Prostate gland (tissue), 2 donors: ENCODE measurements at regions not wholly inside any gene's neighbourhood (a gene's known extent, or its start where the extent isn't known, plus 50 kb on each side); places are given as distances from the start of the nearest gene placed in this dataset.

Experiments
- DNase-seq: peaks from one replicate; pipeline ENCODE4 v3.0.0-alpha.2; 2019; ENCODE audit warnings: low spot score
- H3K27ac ChIP-seq, 2 donors: fragments of 200-600 bp; sonication (generic); 2 replicates each; pipeline ENCODE4 v1.5.1; 2017 to 2019
- H3K27me3 ChIP-seq: fragments of 200-600 bp; sonication (generic); replicated peaks from 2 replicates; pipeline ENCODE4 v1.5.1; 2019; ENCODE audit not compliant: insufficient read depth
- H3K36me3 ChIP-seq, 2 donors: fragments of 200-600 bp; sonication (generic); 1 replicate in 1 of 2; 2 replicates in 1 of 2; pipeline versions ENCODE4 v1.5.1 to v1.8.1; 2017 to 2019
- H3K4me1 ChIP-seq: fragments of 200-600 bp; sonication (generic); replicated peaks from 2 replicates; pipeline ENCODE4 v1.5.1; 2019
- H3K4me3 ChIP-seq, 2 donors: fragments of 200-600 bp; sonication (generic); 2 replicates each; pipeline ENCODE4 v1.5.1; 2017 to 2019
- H3K9me3 ChIP-seq: fragments of 200-600 bp; sonication (generic); 2 replicates; pipeline ENCODE4 v1.5.1; 2017
- POLR2A ChIP-seq: fragments of 450-650 bp; IDR thresholded peaks from one replicate; pipeline ENCODE4 v1.6.1; 2016; ENCODE audit warnings: antibody characterized with exemption, mild to moderate bottlenecking
- POLR2AphosphoS5 ChIP-seq: sonication (generic); formaldehyde crosslinking; IDR thresholded peaks from one replicate; pipeline ENCODE4 v1.6.1; 2017; ENCODE audit warnings: antibody characterized with exemption
- WGBS: methylation state at CpG from one replicate; pipeline ENCODE4 v1.1.5; 2018; 5-methylcytosine and 5-hydroxymethylcytosine counted together
- intact Hi-C: fragments of 100-400 bp; cut with DNase I; formaldehyde crosslinking; loops from one replicate; pipeline ENCODE4 v1.14.2; 2022
- TF ChIP-seq, protein P1 (sequence below), 4 experiments: fragments of 200-600 bp in 2 of 4; fragments of 450-650 bp in 2 of 4; sonication (generic) in 2 of 4; IDR thresholded peaks; 1 replicate in 3 of 4; 2 replicates in 1 of 4; pipeline ENCODE4 v1.5.1; 2016 to 2019; ENCODE audit warnings: antibody characterized with exemption in 4 of 4, mild to moderate bottlenecking in 2 of 4, moderate library complexity in 2 of 4

GRCh38 chr4:135724421-135724820 is 1522.8 kb upstream of the PABPC4L start:
- Histone ChIP-seq H3K4me3 (no peak overlapping the region), H3K4me1 (no peaks in the 10 kb centered on the region), H3K27ac (no peak overlapping the region), H3K9me3 (no peaks in the 10 kb centered on the region), H3K36me3 (no peaks in the 10 kb centered on the region), H3K27me3 (no peaks in the 10 kb centered on the region)
- TF ChIP-seq POLR2A: no peak
- TF ChIP-seq POLR2AphosphoS5: no peak
- TF ChIP-seq, protein P1, sequence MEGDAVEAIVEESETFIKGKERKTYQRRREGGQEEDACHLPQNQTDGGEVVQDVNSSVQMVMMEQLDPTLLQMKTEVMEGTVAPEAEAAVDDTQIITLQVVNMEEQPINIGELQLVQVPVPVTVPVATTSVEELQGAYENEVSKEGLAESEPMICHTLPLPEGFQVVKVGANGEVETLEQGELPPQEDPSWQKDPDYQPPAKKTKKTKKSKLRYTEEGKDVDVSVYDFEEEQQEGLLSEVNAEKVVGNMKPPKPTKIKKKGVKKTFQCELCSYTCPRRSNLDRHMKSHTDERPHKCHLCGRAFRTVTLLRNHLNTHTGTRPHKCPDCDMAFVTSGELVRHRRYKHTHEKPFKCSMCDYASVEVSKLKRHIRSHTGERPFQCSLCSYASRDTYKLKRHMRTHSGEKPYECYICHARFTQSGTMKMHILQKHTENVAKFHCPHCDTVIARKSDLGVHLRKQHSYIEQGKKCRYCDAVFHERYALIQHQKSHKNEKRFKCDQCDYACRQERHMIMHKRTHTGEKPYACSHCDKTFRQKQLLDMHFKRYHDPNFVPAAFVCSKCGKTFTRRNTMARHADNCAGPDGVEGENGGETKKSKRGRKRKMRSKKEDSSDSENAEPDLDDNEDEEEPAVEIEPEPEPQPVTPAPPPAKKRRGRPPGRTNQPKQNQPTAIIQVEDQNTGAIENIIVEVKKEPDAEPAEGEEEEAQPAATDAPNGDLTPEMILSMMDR (IDR thresholded peaks at IDR 0.05): no peak
- WGBS: 79% methylated on average over 2 of the region's 2 CpGs
- intact Hi-C loops: no loop called here
- no peak for DNase-seq

DNA sequence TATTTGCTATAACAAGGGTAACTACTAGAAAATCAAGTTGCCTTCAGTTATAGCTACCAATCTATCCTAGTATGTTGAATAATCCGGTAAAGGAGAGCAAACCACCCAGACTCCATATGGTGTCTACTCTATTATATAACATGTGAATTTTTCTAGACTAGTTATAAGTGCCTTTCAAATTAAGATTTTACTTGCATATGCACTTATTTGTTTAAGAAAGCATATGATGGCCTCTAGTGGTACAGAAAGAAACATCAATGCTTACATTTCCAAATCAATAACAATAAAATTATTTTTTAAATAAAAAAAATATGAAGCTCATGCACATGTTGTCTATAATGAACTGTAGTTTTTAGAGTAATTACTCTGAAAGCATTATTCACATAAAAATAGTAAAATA is 1516.4 kb upstream of the PABPC4L start:
- Histone ChIP-seq H3K27ac (no peak overlapping the region), H3K27me3 (no peaks in the 10 kb centered on the region), H3K36me3 (no peaks in the 10 kb centered on the region), H3K4me3 (no peak overlapping the region), H3K9me3 (no peaks in the 10 kb centered on the region), H3K4me1 (no peaks in the 10 kb centered on the region)
- WGBS: 95% methylated on average over 1 of the region's 1 CpG
- TF ChIP-seq, protein P1 (IDR thresholded peaks at IDR 0.05): no peak
- TF ChIP-seq POLR2A (no peak), POLR2AphosphoS5 (no peak)
- intact Hi-C loops: no loop called here
- no peak for DNase-seq

GRCh38 chr4:135705343-135705742 is 1503.8 kb upstream of the PABPC4L start:
- intact Hi-C loops: no loop called here
- no peak for DNase-seq
- TF ChIP-seq, protein P1 (IDR thresholded peaks at IDR 0.05): no peak
- no peak for TF ChIP-seq POLR2A
- no peak for TF ChIP-seq POLR2AphosphoS5
- no peaks in the 10 kb centered on the region for H3K4me1 ChIP-seq
- H3K4me3 ChIP-seq: no peak overlapping the region
- no peak overlapping the region for H3K27ac ChIP-seq
- no peaks in the 10 kb centered on the region for H3K36me3 ChIP-seq
- no peaks in the 10 kb centered on the region for H3K9me3 ChIP-seq
- no peaks in the 10 kb centered on the region for H3K27me3 ChIP-seq

DNA sequence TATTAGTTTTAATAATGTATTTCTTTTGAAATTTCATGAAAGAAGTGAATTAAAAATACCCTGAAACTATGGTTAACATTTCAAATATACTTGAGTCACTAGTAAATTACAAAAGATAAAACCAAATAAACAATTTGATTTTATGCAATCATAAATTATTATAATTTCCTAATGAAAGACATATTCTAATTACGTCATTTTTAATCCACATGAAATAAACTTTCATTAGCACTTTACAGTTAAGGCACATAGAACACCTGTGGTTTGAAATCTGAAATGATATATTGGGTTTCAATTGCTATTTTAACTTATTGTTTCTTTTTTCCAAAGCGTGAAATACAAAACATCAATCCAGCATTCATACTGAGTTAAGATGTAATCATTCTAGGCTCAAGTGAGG is 1492.5 kb upstream of the PABPC4L start:
- TF ChIP-seq, protein P1 (IDR thresholded peaks at IDR 0.05): no peak
- no peak for TF ChIP-seq POLR2AphosphoS5
- no peak for TF ChIP-seq POLR2A
- H3K27me3 ChIP-seq: no peaks in the 10 kb centered on the region
- DNase-seq: no peak
- no peaks in the 10 kb centered on the region for H3K4me1 ChIP-seq
- WGBS: 90% methylated on average over 2 of the region's 2 CpGs
- H3K4me3 ChIP-seq: no peak overlapping the region
- no peak overlapping the region for H3K27ac ChIP-seq
- no peaks in the 10 kb centered on the region for H3K36me3 ChIP-seq
- H3K9me3 ChIP-seq: no peaks in the 10 kb centered on the region
- intact Hi-C loops: no loop called here

- no peak for DNase-seq
- Histone ChIP-seq H3K36me3 (no peaks in the 10 kb centered on the region), H3K27ac (no peak overlapping the region), H3K4me1 (no peaks in the 10 kb centered on the region), H3K27me3 (no peaks in the 10 kb centered on the region), H3K9me3 (no peaks in the 10 kb centered on the region), H3K4me3 (no peak overlapping the region)
- intact Hi-C loops: no loop called here
- WGBS: 85% methylated on average over 2 of the region's 2 CpGs
- TF ChIP-seq, protein P1 (IDR thresholded peaks at IDR 0.05): no peak
- TF ChIP-seq POLR2AphosphoS5: no peak
- no peak for TF ChIP-seq POLR2A
Measured at GRCh38 chr4:135684001-135684400, 1482.4 kb upstream of the PABPC4L start.
